ENCODE measurements at regions not wholly inside any gene's neighbourhood (a gene's known extent, or its start where the extent isn't known, plus 50 kb on each side); places are given as distances from the start of the nearest gene placed in this dataset.
A peak's percentile ranks its signal among the peaks of the same experiment; 100 is the strongest.

- H3K9me3 Mint-ChIP-seq = no peaks in the 10 kb centered on the region
- H3K4me3 Mint-ChIP-seq = no peak overlapping the region
- H3K27ac Mint-ChIP-seq = no peak overlapping the region
- H3K36me3 Mint-ChIP-seq = no peaks in the 10 kb centered on the region
- no peak for DNase-seq (ENCODE audit: low spot score in 2 of 2)
- H3K4me1 Mint-ChIP-seq = no peaks in the 10 kb centered on the region
- ATAC-seq = no peak
Observed at GRCh38 chr3:43958973-43959372, 268.2 kb downstream of the ABHD5 start.

GRCh38 chr3:43959498-43960447 is 269.0 kb downstream of the ABHD5 start:
- Mint-ChIP-seq H3K9me3 (no peaks in the 10 kb centered on the region), H3K27ac (no peak overlapping the region), H3K4me3 (no peak overlapping the region), H3K36me3 (no peaks in the 10 kb centered on the region), H3K4me1 (no peaks in the 10 kb centered on the region)
- ATAC-seq (peak; percentile 17), DNase-seq (ENCODE audit: low spot score in 2 of 2) (no peak)

- no peaks in the 10 kb centered on the region for H3K9me3 Mint-ChIP-seq
- no peak overlapping the region for H3K4me3 Mint-ChIP-seq
- H3K4me1 Mint-ChIP-seq = no peaks in the 10 kb centered on the region
- no peak overlapping the region for H3K27ac Mint-ChIP-seq
- no peaks in the 10 kb centered on the region for H3K36me3 Mint-ChIP-seq
- DNase-seq (ENCODE audit: low spot score in 2 of 2) (no peak), ATAC-seq (no peak)
Observed at GRCh38 chr3:43960448-43960840, 269.7 kb downstream of the ABHD5 start.

GRCh38 chr3:43962043-43962442 is 271.3 kb downstream of the ABHD5 start:
- Mint-ChIP-seq H3K27ac (no peak overlapping the region), H3K4me3 (no peak overlapping the region), H3K9me3 (no peaks in the 10 kb centered on the region), H3K36me3 (no peaks in the 10 kb centered on the region), H3K4me1 (no peaks in the 10 kb centered on the region)
- ATAC-seq (no peak), DNase-seq (ENCODE audit: low spot score in 2 of 2) (no peak)

- Mint-ChIP-seq H3K36me3 (no peaks in the 10 kb centered on the region), H3K27ac (no peak overlapping the region), H3K4me1 (no peaks in the 10 kb centered on the region), H3K4me3 (no peak overlapping the region), H3K9me3 (no peaks in the 10 kb centered on the region)
- ATAC-seq (no peak), DNase-seq (ENCODE audit: low spot score in 2 of 2) (no peak)
Observed at GRCh38 chr3:43963208-43963607, 272.5 kb downstream of the ABHD5 start.

- H3K9me3 Mint-ChIP-seq = no peaks in the 10 kb centered on the region
Observed at GRCh38 chr3:43964640-43965039, 273.9 kb downstream of the ABHD5 start.

GRCh38 chr3:43965656-43966055 is 274.9 kb downstream of the ABHD5 start:
- ATAC-seq (no peak), DNase-seq (ENCODE audit: low spot score in 2 of 2) (no peak)
- H3K36me3 Mint-ChIP-seq = no peaks in the 10 kb centered on the region
- no peak overlapping the region for H3K27ac Mint-ChIP-seq
- no peak overlapping the region for H3K4me3 Mint-ChIP-seq
- no peaks in the 10 kb centered on the region for H3K9me3 Mint-ChIP-seq
- H3K4me1 Mint-ChIP-seq = no peaks in the 10 kb centered on the region

More at GRCh38 chr3:43964640-43965039, 273.9 kb downstream of the ABHD5 start:
- DNase-seq (ENCODE audit: low spot score in 2 of 2) (no peak), ATAC-seq (peak; percentile 48)
- Mint-ChIP-seq H3K4me1 (no peaks in the 10 kb centered on the region), H3K4me3 (no peak overlapping the region), H3K27ac (no peak overlapping the region), H3K36me3 (no peaks in the 10 kb centered on the region)

- Mint-ChIP-seq H3K36me3 (no peaks in the 10 kb centered on the region), H3K4me3 (no peak overlapping the region), H3K27ac (no peak overlapping the region), H3K9me3 (no peaks in the 10 kb centered on the region), H3K4me1 (no peaks in the 10 kb centered on the region)
- ATAC-seq (no peak), DNase-seq (ENCODE audit: low spot score in 2 of 2) (no peak)
Observed at GRCh38 chr3:43966126-43966525, 275.4 kb downstream of the ABHD5 start.

- ATAC-seq (no peak), DNase-seq (ENCODE audit: low spot score in 2 of 2) (no peak)
- Mint-ChIP-seq H3K4me3 (no peak overlapping the region), H3K27ac (no peak overlapping the region), H3K4me1 (no peaks in the 10 kb centered on the region), H3K9me3 (no peaks in the 10 kb centered on the region), H3K36me3 (no peaks in the 10 kb centered on the region)
Observed at GRCh38 chr3:43966530-43966929, 275.2 kb upstream of the TOPAZ1 start.

GRCh38 chr3:43968465-43968864 is 273.2 kb upstream of the TOPAZ1 start:
- Mint-ChIP-seq H3K4me3 (no peak overlapping the region), H3K36me3 (no peaks in the 10 kb centered on the region), H3K4me1 (no peaks in the 10 kb centered on the region), H3K27ac (no peak overlapping the region), H3K9me3 (no peaks in the 10 kb centered on the region)
- ATAC-seq (no peak), DNase-seq (ENCODE audit: low spot score in 2 of 2) (no peak)

GRCh38 chr3:43969944-43970343 is 271.7 kb upstream of the TOPAZ1 start:
- DNase-seq (ENCODE audit: low spot score in 2 of 2) (no peak), ATAC-seq (no peak)
- H3K4me1 Mint-ChIP-seq = no peaks in the 10 kb centered on the region
- no peak overlapping the region for H3K4me3 Mint-ChIP-seq
- H3K36me3 Mint-ChIP-seq = no peaks in the 10 kb centered on the region
- no peaks in the 10 kb centered on the region for H3K9me3 Mint-ChIP-seq
- H3K27ac Mint-ChIP-seq = no peak overlapping the region

GRCh38 chr3:43970351-43970750 is 271.3 kb upstream of the TOPAZ1 start:
- no peak for ATAC-seq

GRCh38 chr3:43970920-43971319 is 270.8 kb upstream of the TOPAZ1 start:
- no peak for DNase-seq (ENCODE audit: low spot score in 2 of 2)
- no peaks in the 10 kb centered on the region for H3K9me3 Mint-ChIP-seq
- no peaks in the 10 kb centered on the region for H3K4me1 Mint-ChIP-seq
- ATAC-seq = peak; percentile 22
- no peak overlapping the region for H3K4me3 Mint-ChIP-seq
- H3K36me3 Mint-ChIP-seq = no peaks in the 10 kb centered on the region
- no peak overlapping the region for H3K27ac Mint-ChIP-seq

More at GRCh38 chr3:43970351-43970750, 271.3 kb upstream of the TOPAZ1 start:
- H3K9me3 Mint-ChIP-seq = no peaks in the 10 kb centered on the region
- H3K36me3 Mint-ChIP-seq = no peaks in the 10 kb centered on the region
- DNase-seq (ENCODE audit: low spot score in 2 of 2) = no peak
- no peak overlapping the region for H3K4me3 Mint-ChIP-seq
- no peaks in the 10 kb centered on the region for H3K4me1 Mint-ChIP-seq
- no peak overlapping the region for H3K27ac Mint-ChIP-seq

- DNase-seq (ENCODE audit: low spot score in 2 of 2) (peak in 1 of 2 donors; percentile 37), ATAC-seq (peak; percentile 39)
- Mint-ChIP-seq H3K4me3 (no peak overlapping the region), H3K27ac (no peak overlapping the region), H3K9me3 (no peaks in the 10 kb centered on the region), H3K36me3 (no peaks in the 10 kb centered on the region), H3K4me1 (no peaks in the 10 kb centered on the region)
Observed at GRCh38 chr3:43971486-43971885, 270.2 kb upstream of the TOPAZ1 start.

GRCh38 chr3:43978708-43979107 is 263.0 kb upstream of the TOPAZ1 start:
- ATAC-seq = no peak
- no peak overlapping the region for H3K27ac Mint-ChIP-seq
- H3K36me3 Mint-ChIP-seq = no peaks in the 10 kb centered on the region
- no peak overlapping the region for H3K4me3 Mint-ChIP-seq
- DNase-seq (ENCODE audit: low spot score in 2 of 2) = no peak
- no peaks in the 10 kb centered on the region for H3K9me3 Mint-ChIP-seq
- H3K4me1 Mint-ChIP-seq = no peaks in the 10 kb centered on the region

- Mint-ChIP-seq H3K4me1 (no peaks in the 10 kb centered on the region), H3K27ac (no peak overlapping the region), H3K9me3 (no peaks in the 10 kb centered on the region), H3K4me3 (no peak overlapping the region), H3K36me3 (no peaks in the 10 kb centered on the region)
- ATAC-seq (no peak), DNase-seq (ENCODE audit: low spot score in 2 of 2) (no peak)
Observed at GRCh38 chr3:43979645-43980044, 262.0 kb upstream of the TOPAZ1 start.
